ENCODE measurements at regions not wholly inside any gene's neighbourhood (a gene's known extent, or its start where the extent isn't known, plus 50 kb on each side); places are given as distances from the start of the nearest gene placed in this dataset.

DNA sequence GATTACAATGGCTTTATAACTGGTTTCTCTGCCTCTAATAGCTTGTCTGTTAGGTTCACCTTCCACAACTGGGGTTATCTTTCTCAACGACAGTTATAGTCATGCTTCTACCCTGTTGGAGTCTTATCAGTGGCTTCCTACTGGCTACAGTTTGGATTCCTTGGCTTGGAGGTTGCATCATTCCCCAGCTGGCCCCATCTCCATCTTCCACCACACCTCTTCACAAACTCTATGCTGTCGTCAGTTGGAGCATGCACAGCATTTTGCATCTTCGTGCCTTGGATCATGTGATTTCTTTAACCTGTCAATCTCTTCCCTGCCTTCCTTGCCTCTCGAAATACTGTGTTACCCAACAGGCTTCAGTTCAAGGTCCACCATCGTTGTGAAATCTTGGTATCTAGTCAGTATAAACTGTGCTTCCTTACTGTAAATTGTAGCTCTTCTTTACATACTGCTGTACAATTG lies 316.3 kb upstream of the CXCR4 start:
- TF ChIP-seq SP1 (IDR thresholded peaks at IDR 0.05) (no peak), TARDBP (IDR thresholded peaks at IDR 0.05) (no peak), ELF4 (IDR thresholded peaks at IDR 0.05) (no peak), ARNT (IDR thresholded peaks at IDR 0.05) (no peak), HDGF (IDR thresholded peaks at IDR 0.05; ENCODE audit: borderline replicate concordance) (no peak), L3MBTL2 (conservative IDR thresholded peaks at IDR 0.05) (no peak), FOXK2 (IDR thresholded peaks at IDR 0.05) (no peak), BHLHE40 (IDR thresholded peaks at IDR 0.05; ENCODE audit: borderline replicate concordance) (no peak), ZNF384 (IDR thresholded peaks at IDR 0.05) (no peak), FOXA1 (IDR thresholded peaks at IDR 0.05) (no peak), FOXM1 (IDR thresholded peaks at IDR 0.05; ENCODE audit: borderline replicate concordance) (no peak)
- TF ChIP-seq, protein P1, sequence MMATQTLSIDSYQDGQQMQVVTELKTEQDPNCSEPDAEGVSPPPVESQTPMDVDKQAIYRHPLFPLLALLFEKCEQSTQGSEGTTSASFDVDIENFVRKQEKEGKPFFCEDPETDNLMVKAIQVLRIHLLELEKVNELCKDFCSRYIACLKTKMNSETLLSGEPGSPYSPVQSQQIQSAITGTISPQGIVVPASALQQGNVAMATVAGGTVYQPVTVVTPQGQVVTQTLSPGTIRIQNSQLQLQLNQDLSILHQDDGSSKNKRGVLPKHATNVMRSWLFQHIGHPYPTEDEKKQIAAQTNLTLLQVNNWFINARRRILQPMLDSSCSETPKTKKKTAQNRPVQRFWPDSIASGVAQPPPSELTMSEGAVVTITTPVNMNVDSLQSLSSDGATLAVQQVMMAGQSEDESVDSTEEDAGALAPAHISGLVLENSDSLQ (IDR thresholded peaks at IDR 0.05), result no peak

Data from HEK293T (cell line).